Gastrocnemius medialis (tissue), 4 donors: ENCODE measurements at regions not wholly inside any gene's neighbourhood (a gene's known extent, or its start where the extent isn't known, plus 50 kb on each side); places are given as distances from the start of the nearest gene placed in this dataset.

Experiments used
- ATAC-seq, 2 donors: fragments of 150-250 bp; one replicate each; pipeline ENCODE4 v1.9.1; 2016
- DNase-seq, 2 donors: peaks; one replicate each; pipeline ENCODE4 v3.0.0-alpha.2; 2019
- H3K27ac ChIP-seq, 4 donors: fragments of 200-600 bp; sonication (generic); 1 replicate in 1 of 4; 2 replicates in 3 of 4; pipeline ENCODE4 v1.5.1; 2016 to 2018; ENCODE audit warnings: mild to moderate bottlenecking in 2 of 4, moderate library complexity in 1 of 4
- H3K27me3 ChIP-seq, 3 donors: fragments of 200-600 bp; sonication (generic) in 2 of 3; 1 replicate in 1 of 3; 2 replicates in 2 of 3; pipeline versions ENCODE4 v1.5.1 to v1.6.0; 2016 to 2019; ENCODE audit warnings: mild to moderate bottlenecking in 1 of 3, moderate library complexity in 1 of 3
- H3K36me3 ChIP-seq, 2 donors: fragments of 200-600 bp; sonication (generic) in 1 of 2; one replicate each; pipeline ENCODE4 v1.5.1; 2017 to 2018
- H3K4me1 ChIP-seq, 2 donors: fragments of 200-600 bp; sonication (generic) in 1 of 2; one replicate each; pipeline ENCODE4 v1.5.1; 2016 to 2017; ENCODE audit warnings: mild to moderate bottlenecking in 2 of 2
- H3K4me3 ChIP-seq, 4 donors: fragments of 200-600 bp; sonication (generic) in 3 of 4; 1 replicate in 1 of 4; 2 replicates in 3 of 4; pipeline ENCODE4 v1.5.1; 2016 to 2019; ENCODE audit warnings: mild to moderate bottlenecking in 2 of 4
- H3K9me3 ChIP-seq, 3 donors: fragments of 200-600 bp; sonication (generic) in 2 of 3; 1 replicate in 1 of 3; 2 replicates in 2 of 3; pipeline ENCODE4 v1.5.1; 2016 to 2019
- POLR2A ChIP-seq, 2 donors: fragments of 450-650 bp; IDR thresholded peaks; one replicate each; pipeline ENCODE4 v1.6.1; 2017; ENCODE audit warnings: antibody characterized with exemption in 2 of 2, mild to moderate bottlenecking in 2 of 2, moderate library complexity in 2 of 2
- in situ Hi-C, 4 donors: fragments of 200-750 bp; cut with MboI; loops; one replicate each; pipeline versions ENCODE4 v1.15.0 to v1.8.0; 2017; ENCODE audit warnings: low sequenced_read_pairs in 4 of 4
- intact Hi-C: fragments of 100-400 bp; cut with DNase I; formaldehyde crosslinking; loops from one replicate; pipeline ENCODE4 v1.15.1; 2023; ENCODE audit warnings: low total_unique reads
- TF ChIP-seq, protein P1 (sequence below), 5 experiments: fragments of 450-650 bp in 3 of 5; fragments of 200-600 bp in 2 of 5; sonication (generic) in 2 of 5; IDR thresholded peaks in 4 of 5; conservative IDR thresholded peaks in 1 of 5; 1 replicate in 4 of 5; 2 replicates in 1 of 5; pipeline ENCODE4 v1.5.1; 2016 to 2019; ENCODE audit warnings: antibody characterized with exemption in 5 of 5, mild to moderate bottlenecking in 3 of 5, moderate library complexity in 3 of 5

- Histone ChIP-seq H3K27me3 (no peaks in the 10 kb centered on the region), H3K27ac (no peak overlapping the region), H3K36me3 (no peaks in the 10 kb centered on the region), H3K4me1 (no peaks in the 10 kb centered on the region), H3K9me3 (no peaks in the 10 kb centered on the region), H3K4me3 (no peak overlapping the region)
- TF ChIP-seq, protein P1, sequence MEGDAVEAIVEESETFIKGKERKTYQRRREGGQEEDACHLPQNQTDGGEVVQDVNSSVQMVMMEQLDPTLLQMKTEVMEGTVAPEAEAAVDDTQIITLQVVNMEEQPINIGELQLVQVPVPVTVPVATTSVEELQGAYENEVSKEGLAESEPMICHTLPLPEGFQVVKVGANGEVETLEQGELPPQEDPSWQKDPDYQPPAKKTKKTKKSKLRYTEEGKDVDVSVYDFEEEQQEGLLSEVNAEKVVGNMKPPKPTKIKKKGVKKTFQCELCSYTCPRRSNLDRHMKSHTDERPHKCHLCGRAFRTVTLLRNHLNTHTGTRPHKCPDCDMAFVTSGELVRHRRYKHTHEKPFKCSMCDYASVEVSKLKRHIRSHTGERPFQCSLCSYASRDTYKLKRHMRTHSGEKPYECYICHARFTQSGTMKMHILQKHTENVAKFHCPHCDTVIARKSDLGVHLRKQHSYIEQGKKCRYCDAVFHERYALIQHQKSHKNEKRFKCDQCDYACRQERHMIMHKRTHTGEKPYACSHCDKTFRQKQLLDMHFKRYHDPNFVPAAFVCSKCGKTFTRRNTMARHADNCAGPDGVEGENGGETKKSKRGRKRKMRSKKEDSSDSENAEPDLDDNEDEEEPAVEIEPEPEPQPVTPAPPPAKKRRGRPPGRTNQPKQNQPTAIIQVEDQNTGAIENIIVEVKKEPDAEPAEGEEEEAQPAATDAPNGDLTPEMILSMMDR (IDR thresholded peaks at IDR 0.05 in 4 of 5, conservative IDR thresholded peaks at IDR 0.05 in 1 of 5) = no peak
- no peak for TF ChIP-seq POLR2A (IDR thresholded peaks at IDR 0.05)
- ATAC-seq (no peak), DNase-seq (no peak)
- in situ Hi-C loops = no loop called here
- intact Hi-C loops = no loop called here
Observed at GRCh38 chr7:131895541-131896164, 339.2 kb upstream of the PODXL start.

DNA sequence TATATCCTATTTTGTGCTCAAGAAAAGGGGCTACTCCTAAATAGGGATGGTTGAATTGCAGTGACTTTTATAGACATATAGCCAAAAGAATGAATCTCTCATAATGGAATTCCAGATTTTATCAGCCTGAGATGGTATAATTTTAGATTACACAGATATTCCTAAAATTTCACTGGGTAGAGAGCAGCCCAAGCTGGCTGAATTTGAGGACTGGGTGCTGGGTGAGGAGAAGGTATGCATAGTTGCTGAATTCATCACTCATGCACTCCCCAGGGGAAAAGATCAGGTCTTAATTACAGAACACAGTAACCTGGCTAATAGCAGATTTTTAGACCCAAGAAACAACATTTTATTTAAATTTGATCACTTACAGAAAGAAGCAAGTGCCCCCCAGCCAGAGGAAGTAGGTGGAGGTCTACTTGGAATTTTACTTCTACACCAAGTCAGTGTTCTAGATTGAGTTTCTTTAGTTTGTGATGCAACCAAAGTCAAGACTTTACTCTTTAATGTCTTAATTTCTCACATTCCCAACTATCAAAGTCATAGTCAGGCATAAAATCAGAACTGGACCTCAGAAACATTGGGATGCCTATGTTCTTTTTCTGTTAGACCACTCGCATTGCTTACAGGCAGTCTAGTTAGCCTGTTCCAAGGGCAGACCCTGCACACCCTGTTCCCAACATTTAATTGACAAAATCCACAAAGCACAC, 337.4 kb upstream of the PODXL start:
- H3K27ac ChIP-seq = no peak overlapping the region
- intact Hi-C loops (no loop called here), in situ Hi-C loops (no loop called here)
- H3K4me3 ChIP-seq = no peak overlapping the region
- no peaks in the 10 kb centered on the region for H3K4me1 ChIP-seq
- no peaks in the 10 kb centered on the region for H3K27me3 ChIP-seq
- no peak for DNase-seq
- no peaks in the 10 kb centered on the region for H3K36me3 ChIP-seq
- TF ChIP-seq POLR2A (IDR thresholded peaks at IDR 0.05) = no peak
- TF ChIP-seq, protein P1 (IDR thresholded peaks at IDR 0.05 in 4 of 5, conservative IDR thresholded peaks at IDR 0.05 in 1 of 5) = no peak
- H3K9me3 ChIP-seq = no peaks in the 10 kb centered on the region
- no peak for ATAC-seq

GRCh38 chr7:131890176-131890575, 333.7 kb upstream of the PODXL start:
- ATAC-seq (no peak), DNase-seq (no peak)
- H3K27me3 ChIP-seq = no peaks in the 10 kb centered on the region
- no peak overlapping the region for H3K4me3 ChIP-seq
- H3K9me3 ChIP-seq = no peaks in the 10 kb centered on the region
- in situ Hi-C loops = no loop called here
- TF ChIP-seq, protein P1 (IDR thresholded peaks at IDR 0.05 in 4 of 5, conservative IDR thresholded peaks at IDR 0.05 in 1 of 5) = no peak
- no peak for TF ChIP-seq POLR2A (IDR thresholded peaks at IDR 0.05)
- no peak overlapping the region for H3K27ac ChIP-seq
- no peaks in the 10 kb centered on the region for H3K4me1 ChIP-seq
- intact Hi-C loops = no loop called here
- H3K36me3 ChIP-seq = no peaks in the 10 kb centered on the region

DNA sequence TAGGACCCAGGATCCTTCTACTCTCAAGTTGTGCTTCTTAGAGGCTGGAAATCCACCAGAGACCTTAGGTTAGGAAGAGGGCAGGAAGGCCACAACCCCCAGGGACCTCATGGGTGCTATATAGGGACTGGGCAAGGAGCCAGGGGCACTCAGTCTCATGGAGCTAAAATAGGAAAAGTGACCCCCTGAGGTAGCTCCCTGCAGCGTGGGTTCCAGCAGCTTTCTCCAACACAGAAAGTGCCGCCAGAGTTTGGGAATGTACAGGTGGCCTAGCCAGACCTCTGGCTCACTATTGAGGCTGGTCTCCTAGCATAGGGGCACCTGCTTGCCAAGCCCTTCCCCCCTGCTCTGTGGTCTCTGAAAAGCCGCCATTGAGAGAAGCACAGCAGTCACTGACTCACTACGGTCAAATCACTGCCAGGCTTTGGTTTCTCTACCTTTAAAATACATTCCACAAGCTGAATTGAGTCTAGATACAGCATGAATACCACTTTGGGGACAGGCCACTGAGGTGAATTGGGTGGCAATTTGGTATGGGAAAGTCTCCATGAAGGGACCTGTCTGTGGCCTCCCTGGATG, 333.2 kb upstream of the PODXL start:
- Histone ChIP-seq H3K27me3 (no peaks in the 10 kb centered on the region), H3K27ac (no peak overlapping the region), H3K9me3 (no peaks in the 10 kb centered on the region), H3K36me3 (no peaks in the 10 kb centered on the region), H3K4me1 (no peaks in the 10 kb centered on the region), H3K4me3 (no peak overlapping the region)
- in situ Hi-C loops = no loop called here
- intact Hi-C loops = no loop called here
- TF ChIP-seq, protein P1 (IDR thresholded peaks at IDR 0.05 in 4 of 5, conservative IDR thresholded peaks at IDR 0.05 in 1 of 5) = no peak
- no peak for TF ChIP-seq POLR2A (IDR thresholded peaks at IDR 0.05)
- no peak for DNase-seq
- no peak for ATAC-seq
